SJCRH30 (cell line): ENCODE measurements at regions not wholly inside any gene's neighbourhood (a gene's known extent, or its start where the extent isn't known, plus 50 kb on each side); places are given as distances from the start of the nearest gene placed in this dataset.
A peak's percentile ranks its signal among the peaks of the same experiment; 100 is the strongest.
"Not testable (repeated sequence)": the region's sequence is repeated elsewhere in the genome, so short reads cannot be mapped to it uniquely, and the experiment has no call there.

Source experiments
- DNase-seq, 2 experiments: peaks; one replicate each; pipeline ENCODE4 v3.0.0-alpha.2; 2015 to 2020
- H3K27ac ChIP-seq: fragments of 250-450 bp; sonication (Bioruptor Pico); 2 replicates; pipeline ENCODE4 v1.5.1; 2020; ENCODE audit warnings: mild to moderate bottlenecking, moderate library complexity
- H3K27me3 ChIP-seq: fragments of 250-450 bp; sonication (Bioruptor Pico); 2 replicates; pipeline ENCODE4 v1.5.1; 2020; ENCODE audit warnings: mild to moderate bottlenecking, moderate library complexity
- H3K36me3 ChIP-seq: fragments of 250-450 bp; sonication (Bioruptor Pico); 2 replicates; pipeline ENCODE4 v1.5.1; 2020; ENCODE audit warnings: mild to moderate bottlenecking, moderate library complexity
- H3K4me1 ChIP-seq: fragments of 250-450 bp; sonication (Bioruptor Pico); 2 replicates; pipeline ENCODE4 v1.5.1; 2020; ENCODE audit warnings: mild to moderate bottlenecking, moderate library complexity
- H3K4me3 ChIP-seq: fragments of 250-450 bp; sonication (Bioruptor Pico); 2 replicates; pipeline ENCODE4 v1.5.1; 2020; ENCODE audit warnings: mild to moderate bottlenecking, moderate library complexity
- H3K9me3 ChIP-seq: fragments of 250-450 bp; sonication (Bioruptor Pico); replicated peaks from 2 replicates; pipeline ENCODE4 v1.5.1; 2020; ENCODE audit warnings: mild to moderate bottlenecking, moderate library complexity

DNA sequence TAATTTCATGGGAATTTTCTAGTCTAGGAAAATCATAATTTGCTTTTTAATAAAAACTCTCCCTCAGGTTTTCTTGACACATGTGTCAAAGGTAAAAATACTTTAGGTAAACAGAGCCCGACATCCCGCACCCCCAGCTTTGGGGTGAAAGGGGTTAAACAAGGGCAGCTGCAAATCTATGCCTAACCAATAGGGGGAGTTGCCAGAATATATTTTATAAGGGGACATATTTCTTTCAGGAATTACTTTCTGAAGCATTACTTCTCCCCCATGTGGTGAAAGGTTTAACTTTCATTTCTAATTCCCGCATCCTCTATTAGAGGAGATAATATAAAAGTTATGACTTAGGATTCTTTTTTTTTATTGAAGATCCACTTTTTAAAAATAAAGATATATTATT is 53.9 kb upstream of the HEPH start:
- Histone ChIP-seq H3K4me3 (no peak overlapping the region), H3K9me3 (no peaks in the 10 kb centered on the region), H3K27me3 (no peaks in the 10 kb centered on the region), H3K36me3 (no peaks in the 10 kb centered on the region), H3K4me1 (no peaks in the 10 kb centered on the region), H3K27ac (no peak overlapping the region)
- peak; percentile 13 to 39 for DNase-seq

DNA sequence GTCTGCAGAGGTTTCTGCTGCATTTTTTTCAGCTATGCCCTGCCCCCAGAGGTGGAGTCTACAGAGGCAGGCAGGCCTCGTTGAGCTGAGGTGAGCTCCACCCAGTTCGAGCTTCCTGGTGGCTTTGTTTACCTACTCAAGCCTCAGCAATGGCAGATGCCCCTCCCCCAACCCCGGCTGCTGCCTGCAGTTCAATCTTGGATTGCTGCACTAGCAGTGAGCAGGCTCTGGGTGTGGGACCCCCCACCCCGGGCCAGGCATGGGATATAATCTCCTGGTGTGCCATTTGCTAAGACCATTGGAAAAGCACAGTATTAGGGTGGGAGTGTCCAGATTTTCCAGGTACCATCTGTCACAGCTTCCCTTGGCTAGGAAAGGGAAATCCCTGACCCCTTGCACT is 56.2 kb upstream of the HEPH start:
- not testable (repeated sequence) for H3K4me3 ChIP-seq, H3K27me3 ChIP-seq, H3K36me3 ChIP-seq, H3K9me3 ChIP-seq, H3K4me1 ChIP-seq, H3K27ac ChIP-seq, DNase-seq

DNA sequence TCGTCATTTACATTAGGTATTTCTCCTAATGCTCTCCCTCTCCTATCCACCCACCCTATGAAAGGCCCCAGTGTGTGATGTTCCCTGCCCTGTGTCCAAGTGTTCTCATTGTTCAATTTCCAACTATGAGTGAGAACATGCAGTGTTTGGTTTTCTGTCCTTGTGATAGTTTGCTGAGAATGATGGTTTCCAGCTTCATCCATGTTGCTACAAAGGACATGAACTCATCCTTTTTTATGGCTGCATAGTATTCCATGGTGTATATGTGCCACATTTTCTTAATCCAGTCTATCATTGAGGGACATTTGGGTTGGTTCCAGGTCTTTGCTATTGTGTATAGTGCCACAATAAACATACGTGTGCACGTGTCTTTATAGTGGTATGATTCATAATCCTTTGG is 61.6 kb upstream of the HEPH start:
- not testable (repeated sequence) for H3K27me3 ChIP-seq, H3K36me3 ChIP-seq, H3K9me3 ChIP-seq, H3K27ac ChIP-seq, H3K4me3 ChIP-seq, DNase-seq, H3K4me1 ChIP-seq

DNA sequence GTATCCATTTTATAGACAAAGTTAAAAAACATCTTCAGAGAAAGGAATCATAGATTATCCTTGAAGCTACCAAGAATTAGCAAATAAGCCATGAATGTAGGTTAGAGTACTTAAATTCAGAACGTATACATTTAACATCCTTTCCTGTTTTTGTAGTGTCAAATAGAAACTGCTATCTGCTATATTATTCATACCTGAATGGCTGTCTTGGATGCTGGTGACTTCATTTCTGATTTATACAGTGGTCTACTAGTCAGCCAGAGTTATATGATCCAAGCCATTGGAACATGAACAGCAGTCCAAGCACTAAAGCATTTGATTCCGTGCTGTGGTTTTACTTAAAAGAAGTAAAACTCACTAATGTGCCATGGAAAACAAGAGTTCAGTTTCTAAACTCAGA is 58.3 kb upstream of the VSIG4 start:
- H3K36me3 ChIP-seq = no peaks in the 10 kb centered on the region
- H3K4me1 ChIP-seq = no peaks in the 10 kb centered on the region
- DNase-seq = no peak
- no peak overlapping the region for H3K27ac ChIP-seq
- H3K27me3 ChIP-seq = no peaks in the 10 kb centered on the region
- no peaks in the 10 kb centered on the region for H3K9me3 ChIP-seq
- no peak overlapping the region for H3K4me3 ChIP-seq

DNA sequence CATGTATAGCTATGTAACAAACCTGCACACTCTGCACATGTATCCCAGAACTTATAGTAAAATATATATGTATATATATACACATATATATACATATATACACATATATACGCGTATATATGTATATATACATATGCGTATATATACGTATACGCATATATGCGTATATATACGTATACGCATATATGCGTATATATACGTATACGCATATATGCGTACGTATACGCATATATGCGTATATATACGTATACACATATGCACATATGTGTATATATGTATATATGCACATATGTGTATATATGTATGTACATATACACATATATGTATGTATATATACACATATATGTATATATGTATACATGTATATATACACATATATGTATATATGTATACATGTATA is 57.1 kb upstream of the VSIG4 start:
- not testable (repeated sequence) for H3K27ac ChIP-seq, H3K4me1 ChIP-seq, H3K36me3 ChIP-seq, H3K4me3 ChIP-seq, H3K27me3 ChIP-seq, H3K9me3 ChIP-seq, DNase-seq

DNA sequence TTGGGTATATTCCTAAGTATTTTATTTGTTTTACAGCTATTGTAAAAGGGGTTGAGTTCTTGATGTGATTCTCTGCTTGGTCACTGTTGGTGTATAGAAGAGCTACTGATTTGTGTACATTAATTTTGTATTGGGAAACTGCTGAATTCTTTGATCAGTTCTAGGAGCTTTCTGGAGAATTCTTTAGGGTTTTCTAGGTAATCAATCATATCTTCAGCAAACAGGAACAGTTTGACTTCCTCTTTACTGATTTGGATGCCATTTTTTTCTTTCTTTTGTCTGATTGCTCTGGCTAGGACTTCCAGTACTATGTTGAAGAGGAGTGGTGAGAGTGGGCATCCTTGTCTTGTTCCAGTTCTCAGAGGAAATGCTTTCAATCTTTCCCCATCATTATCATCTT is 50.1 kb upstream of the VSIG4 start:
- not testable (repeated sequence) for H3K9me3 ChIP-seq, H3K4me3 ChIP-seq, H3K36me3 ChIP-seq, H3K27ac ChIP-seq, DNase-seq, H3K27me3 ChIP-seq, H3K4me1 ChIP-seq
